ENCODE measurements at regions not wholly inside any gene's neighbourhood (a gene's known extent, or its start where the extent isn't known, plus 50 kb on each side); places are given as distances from the start of the nearest gene placed in this dataset.

GRCh38 chr12:34204830-34205285 is 182.6 kb downstream of the ALG10 start:
- Histone ChIP-seq H3K9ac (no peak overlapping the region), H3K4me3 (ENCODE audit: low read depth, low read length) (no peak overlapping the region), H3K27ac (no peak overlapping the region), H3K27me3 (ENCODE audit: control insufficient read depth, insufficient read depth, low read length) (no peaks in the 10 kb centered on the region), H3K36me3 (ENCODE audit: control insufficient read depth, insufficient read depth, low read length) (no peaks in the 10 kb centered on the region), H3K79me2 (no peaks in the 10 kb centered on the region), H3K9me3 (ENCODE audit: control insufficient read depth, low read length) (no peaks in the 10 kb centered on the region), H3K4me2 (ENCODE audit: low read length) (no peak overlapping the region), H3K4me1 (no peaks in the 10 kb centered on the region), H2AFZ (no peak overlapping the region)
- TF ChIP-seq CTCF (IDR thresholded peaks at IDR 0.05) = no peak

DNA sequence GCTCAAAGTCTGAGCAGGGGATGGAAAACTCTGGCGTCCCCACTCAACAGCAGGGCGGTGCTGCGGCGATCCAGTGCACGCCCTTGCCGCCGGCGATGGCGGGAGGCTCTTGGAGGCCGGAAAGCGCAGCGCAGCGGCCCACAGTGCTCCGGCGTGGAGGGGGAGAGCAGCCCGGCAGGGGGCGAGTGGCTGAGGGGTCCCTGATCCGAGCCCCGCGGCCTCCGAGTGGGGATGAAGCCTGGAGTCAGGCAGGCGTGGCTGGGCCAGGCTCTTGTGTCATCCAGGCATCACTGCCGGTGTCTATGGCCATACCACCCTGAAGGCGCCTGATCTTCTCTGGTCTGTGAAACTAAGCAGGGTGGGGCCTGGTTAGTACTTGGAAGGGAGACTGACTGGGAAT is 183.1 kb downstream of the ALG10 start:
- no peak for TF ChIP-seq CTCF (IDR thresholded peaks at IDR 0.05)

DNA sequence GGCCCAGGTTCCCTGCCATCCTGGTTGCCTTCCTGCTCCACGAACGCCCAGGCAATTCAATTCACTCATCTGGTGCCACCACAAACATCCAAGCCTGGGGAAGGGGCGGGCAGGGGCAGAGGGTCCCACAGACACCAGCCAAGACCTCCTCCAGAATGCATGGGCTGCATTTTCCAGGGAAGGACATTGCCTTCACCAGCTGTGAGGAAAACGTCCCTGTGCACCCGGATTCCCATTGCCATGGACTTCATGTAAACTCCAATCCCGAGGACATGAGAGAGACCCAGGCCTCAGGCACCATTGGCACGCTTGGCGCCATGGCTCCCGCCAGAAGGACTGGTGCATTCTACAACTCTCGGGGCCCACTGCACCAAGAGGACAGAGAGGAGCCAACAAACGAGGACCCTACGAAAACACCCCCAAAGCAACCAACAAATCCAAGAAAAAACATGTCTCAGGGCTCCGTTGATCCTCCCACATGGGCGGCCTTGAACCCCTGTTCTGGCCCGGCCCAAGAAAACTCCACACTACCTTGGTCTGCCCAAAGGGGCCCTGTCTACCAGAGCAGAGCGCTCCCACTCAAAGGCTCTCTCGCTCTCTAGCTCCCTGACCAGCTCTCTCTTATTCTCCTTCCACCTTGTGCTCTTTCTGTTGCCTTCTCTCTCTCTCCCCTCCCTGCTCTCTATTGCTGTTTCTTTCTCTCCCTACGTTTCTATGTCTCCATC is 183.9 kb downstream of the ALG10 start:
- Histone ChIP-seq H3K27me3 (ENCODE audit: control insufficient read depth, insufficient read depth, low read length) (no peaks in the 10 kb centered on the region), H3K4me2 (ENCODE audit: low read length) (no peak overlapping the region), H3K4me3 (ENCODE audit: low read depth, low read length) (no peak overlapping the region), H3K79me2 (no peaks in the 10 kb centered on the region), H3K36me3 (ENCODE audit: control insufficient read depth, insufficient read depth, low read length) (no peaks in the 10 kb centered on the region), H3K9me3 (ENCODE audit: control insufficient read depth, low read length) (no peaks in the 10 kb centered on the region), H3K27ac (no peak overlapping the region), H3K9ac (no peak overlapping the region), H3K4me1 (no peaks in the 10 kb centered on the region), H2AFZ (no peak overlapping the region)
- no peak for TF ChIP-seq CTCF (IDR thresholded peaks at IDR 0.05)

More for the DNA sequence above, 183.1 kb downstream of the ALG10 start:
- Histone ChIP-seq H3K9ac (no peak overlapping the region), H3K36me3 (ENCODE audit: control insufficient read depth, insufficient read depth, low read length) (no peaks in the 10 kb centered on the region), H3K9me3 (ENCODE audit: control insufficient read depth, low read length) (no peaks in the 10 kb centered on the region), H3K27me3 (ENCODE audit: control insufficient read depth, insufficient read depth, low read length) (no peaks in the 10 kb centered on the region), H3K79me2 (no peaks in the 10 kb centered on the region), H3K4me1 (no peaks in the 10 kb centered on the region), H2AFZ (no peak overlapping the region), H3K4me2 (ENCODE audit: low read length) (no peak overlapping the region), H3K27ac (no peak overlapping the region), H3K4me3 (ENCODE audit: low read depth, low read length) (no peak overlapping the region)

DNA sequence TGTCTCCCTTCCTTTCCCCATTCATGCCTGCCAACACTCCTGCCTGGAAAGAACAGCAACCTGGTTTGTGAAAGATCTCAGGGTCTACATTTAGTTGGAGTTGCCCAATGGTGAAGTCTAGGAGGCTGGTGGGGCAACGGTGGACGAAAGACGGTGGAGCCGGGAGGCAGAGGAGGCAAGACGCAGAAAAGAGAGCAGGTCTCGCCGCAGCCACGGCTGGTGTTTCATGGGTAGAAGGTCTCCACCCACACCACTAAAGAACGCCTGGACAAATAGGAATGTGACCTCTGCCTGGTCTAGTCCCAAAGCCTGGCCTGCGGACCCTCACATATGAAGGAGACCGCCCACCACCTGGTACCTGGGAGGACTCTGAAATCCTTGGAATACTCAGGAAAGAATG is 185.6 kb downstream of the ALG10 start:
- no peak overlapping the region for H3K4me3 ChIP-seq (ENCODE audit: low read depth, low read length)
- no peaks in the 10 kb centered on the region for H3K36me3 ChIP-seq (ENCODE audit: control insufficient read depth, insufficient read depth, low read length)
- H2AFZ ChIP-seq = no peak overlapping the region
- H3K4me2 ChIP-seq (ENCODE audit: low read length) = no peak overlapping the region
- H3K79me2 ChIP-seq = no peaks in the 10 kb centered on the region
- no peaks in the 10 kb centered on the region for H3K9me3 ChIP-seq (ENCODE audit: control insufficient read depth, low read length)
- H3K27ac ChIP-seq = no peak overlapping the region
- TF ChIP-seq CTCF (IDR thresholded peaks at IDR 0.05) = no peak
- no peaks in the 10 kb centered on the region for H3K27me3 ChIP-seq (ENCODE audit: control insufficient read depth, insufficient read depth, low read length)
- H3K4me1 ChIP-seq = no peaks in the 10 kb centered on the region
- no peak overlapping the region for H3K9ac ChIP-seq

Measured in parathyroid adenoma (tissue), 2 donors.